Glutamatergic neuron (in vitro differentiated cells): ENCODE measurements at regions not wholly inside any gene's neighbourhood (a gene's known extent, or its start where the extent isn't known, plus 50 kb on each side); places are given as distances from the start of the nearest gene placed in this dataset.

ENCODE experiments used
- DNase-seq: peaks from one replicate; pipeline ENCODE4 v3.0.0; 2022
- H3K27ac Mint-ChIP-seq: one replicate; pipeline ENCODE4 v1.8.0; 2020; ENCODE audit warnings: mild to moderate bottlenecking, mixed read lengths, inconsistent platforms; ENCODE audit not compliant: unreplicated experiment
- H3K27me3 Mint-ChIP-seq: one replicate; pipeline ENCODE4 v1.8.0; 2020; ENCODE audit warnings: mild to moderate bottlenecking, moderate library complexity, mixed read lengths, inconsistent platforms; ENCODE audit not compliant: unreplicated experiment
- H3K36me3 Mint-ChIP-seq: one replicate; pipeline ENCODE4 v1.8.0; 2020; ENCODE audit warnings: mild to moderate bottlenecking, mixed read lengths, inconsistent platforms; ENCODE audit not compliant: unreplicated experiment
- H3K4me1 Mint-ChIP-seq: one replicate; pipeline ENCODE4 v1.8.0; 2020; ENCODE audit warnings: mild to moderate bottlenecking, low read depth, mixed read lengths, inconsistent platforms; ENCODE audit not compliant: unreplicated experiment
- H3K4me3 Mint-ChIP-seq: one replicate; pipeline ENCODE4 v1.8.0; 2020; ENCODE audit warnings: mild to moderate bottlenecking, mixed read lengths, inconsistent platforms; ENCODE audit not compliant: unreplicated experiment
- H3K9me3 Mint-ChIP-seq: one replicate; pipeline ENCODE4 v1.8.0; 2020; ENCODE audit warnings: mild to moderate bottlenecking, moderate library complexity, mixed read lengths, inconsistent platforms; ENCODE audit not compliant: unreplicated experiment
- CTCF ChIP-seq: fragments of 200-600 bp; sonication (generic); IDR thresholded peaks from one replicate; pipeline ENCODE4 v1.5.0; 2021; ENCODE audit not compliant: partially characterized antibody, unreplicated experiment

- Mint-ChIP-seq H3K9me3 (peaks cover 6% of the 10 kb centered on the region), H3K27ac (no peak overlapping the region), H3K4me3 (no peak overlapping the region), H3K36me3 (peaks cover 9% of the 10 kb centered on the region), H3K4me1 (peaks cover 11% of the 10 kb centered on the region), H3K27me3 (no peaks in the 10 kb centered on the region)
- DNase-seq, result no peak
- no peak for TF ChIP-seq CTCF
Observed at GRCh38 chr13:79834876-79835275, 353.9 kb downstream of the NDFIP2 start.

DNA sequence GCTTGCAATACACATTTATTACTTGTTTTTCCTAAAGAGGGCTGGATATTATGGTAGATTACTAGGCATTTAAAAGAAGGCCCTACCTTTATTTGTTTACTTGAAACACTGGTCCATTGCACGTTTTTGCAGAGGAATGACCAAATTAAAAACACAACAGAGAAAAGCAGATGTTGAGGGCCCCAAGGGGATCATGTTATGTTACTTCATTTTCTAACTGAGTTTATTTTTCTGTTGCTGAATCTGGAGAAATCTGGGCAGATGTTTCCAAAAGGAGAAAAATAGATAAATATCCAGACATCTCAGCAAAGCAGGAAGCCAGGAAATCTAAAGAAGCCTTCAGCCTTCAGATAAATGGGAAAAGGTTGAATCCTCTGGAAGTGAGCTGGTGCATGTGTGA lies 353.0 kb downstream of the NDFIP2 start:
- Mint-ChIP-seq H3K27ac (no peak overlapping the region), H3K27me3 (no peaks in the 10 kb centered on the region)
- no peak for DNase-seq

DNA sequence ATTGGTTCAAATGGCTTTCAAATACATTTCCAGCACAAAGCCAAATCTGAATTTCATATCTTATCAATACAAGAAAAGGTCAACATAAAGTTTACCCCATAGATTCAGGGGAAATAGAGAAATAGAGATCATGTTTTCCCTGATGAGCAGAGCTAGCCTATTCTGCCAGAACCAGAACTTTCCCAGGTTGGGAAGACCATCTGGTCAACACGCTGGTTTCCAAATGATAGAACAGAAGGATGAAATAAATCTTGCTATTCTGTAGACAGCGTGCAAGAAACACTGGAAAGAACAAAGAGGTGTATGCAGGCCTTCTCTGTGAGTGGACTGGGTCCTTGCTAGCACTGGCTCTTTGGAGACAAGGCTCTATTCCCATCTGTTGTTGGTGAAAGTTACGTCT lies 350.6 kb downstream of the NDFIP2 start:
- Mint-ChIP-seq H3K4me1 (peaks cover 6% of the 10 kb centered on the region), H3K9me3 (no peaks in the 10 kb centered on the region), H3K27me3 (no peaks in the 10 kb centered on the region), H3K36me3 (no peaks in the 10 kb centered on the region), H3K4me3 (no peak overlapping the region), H3K27ac (no peak overlapping the region)
- no peak for TF ChIP-seq CTCF
- no peak for DNase-seq

More for the DNA sequence above, 353.0 kb downstream of the NDFIP2 start:
- H3K4me3 Mint-ChIP-seq, result no peak overlapping the region
- peaks cover 2% of the 10 kb centered on the region for H3K9me3 Mint-ChIP-seq
- peaks cover 3% of the 10 kb centered on the region for H3K36me3 Mint-ChIP-seq
- peaks cover 11% of the 10 kb centered on the region for H3K4me1 Mint-ChIP-seq
- no peak for TF ChIP-seq CTCF

GRCh38 chr13:79830945-79831344 lies 350.0 kb downstream of the NDFIP2 start:
- no peaks in the 10 kb centered on the region for H3K9me3 Mint-ChIP-seq

GRCh38 chr13:79830426-79830825 lies 349.5 kb downstream of the NDFIP2 start:
- Mint-ChIP-seq H3K4me3 (no peak overlapping the region), H3K36me3 (no peaks in the 10 kb centered on the region), H3K27ac (no peak overlapping the region), H3K9me3 (no peaks in the 10 kb centered on the region), H3K27me3 (no peaks in the 10 kb centered on the region), H3K4me1 (peaks cover 6% of the 10 kb centered on the region)
- no peak for DNase-seq
- TF ChIP-seq CTCF, result no peak

More at GRCh38 chr13:79830945-79831344, 350.0 kb downstream of the NDFIP2 start:
- DNase-seq, result no peak
- Mint-ChIP-seq H3K36me3 (no peaks in the 10 kb centered on the region), H3K27ac (no peak overlapping the region), H3K4me1 (peaks cover 6% of the 10 kb centered on the region), H3K4me3 (no peak overlapping the region), H3K27me3 (no peaks in the 10 kb centered on the region)
- no peak for TF ChIP-seq CTCF
